SKM-1 (cell line): ENCODE measurements at regions not wholly inside any gene's neighbourhood (a gene's known extent, or its start where the extent isn't known, plus 50 kb on each side); places are given as distances from the start of the nearest gene placed in this dataset.

Experiments
- DNase-seq: peaks from one replicate; lab custom pipeline; 2025; ENCODE audit not compliant: unreplicated experiment; lab: John Stamatoyannopoulos, UW

DNA sequence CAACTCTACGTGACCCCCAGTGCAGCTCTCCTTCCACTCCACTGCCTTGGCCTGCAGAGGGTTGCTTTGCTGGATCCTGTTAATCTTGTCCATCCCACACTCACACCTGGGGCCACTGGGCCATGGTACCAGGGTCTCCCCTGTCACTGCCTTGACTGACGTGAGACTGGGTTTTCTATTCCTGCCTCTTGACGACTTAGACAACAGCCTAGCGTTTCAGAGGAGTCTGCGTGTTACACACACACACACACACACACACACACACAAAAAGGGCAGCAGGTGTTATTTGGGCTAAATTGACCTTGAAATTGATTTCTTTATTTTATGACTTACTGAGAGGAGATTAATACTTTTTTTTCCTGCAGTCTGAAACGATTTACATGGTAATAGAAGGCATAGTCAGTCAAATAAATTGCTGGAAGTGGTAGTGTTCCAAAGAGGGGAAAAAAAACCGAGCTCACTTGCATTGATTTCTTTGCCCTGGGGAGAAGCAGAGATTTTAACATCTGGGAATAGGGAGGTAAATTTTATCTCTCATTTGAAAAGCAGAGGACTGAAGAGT, 492.3 kb upstream of the EEF2KMT start:
- DNase-seq: no peak

DNA sequence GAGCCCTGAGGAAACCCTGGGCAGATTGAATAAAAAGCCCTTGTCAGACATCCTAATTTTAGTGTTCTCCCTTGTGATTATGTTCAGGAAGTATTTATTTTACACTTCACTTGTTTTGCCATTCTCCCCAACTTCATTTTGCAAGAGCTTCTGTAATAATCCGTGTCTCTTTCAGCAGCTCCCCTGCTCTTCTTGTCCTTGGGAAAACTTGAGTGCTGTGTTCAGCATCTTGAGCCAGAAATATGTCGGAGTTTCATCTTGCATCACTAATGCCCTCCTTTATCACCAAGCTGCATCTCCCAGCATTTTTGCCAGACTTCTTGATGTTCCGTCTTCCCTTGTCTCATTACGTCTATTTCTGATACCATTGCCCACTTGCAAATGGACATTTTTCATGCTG, 486.5 kb upstream of the EEF2KMT start:
- DNase-seq: no peak

DNA sequence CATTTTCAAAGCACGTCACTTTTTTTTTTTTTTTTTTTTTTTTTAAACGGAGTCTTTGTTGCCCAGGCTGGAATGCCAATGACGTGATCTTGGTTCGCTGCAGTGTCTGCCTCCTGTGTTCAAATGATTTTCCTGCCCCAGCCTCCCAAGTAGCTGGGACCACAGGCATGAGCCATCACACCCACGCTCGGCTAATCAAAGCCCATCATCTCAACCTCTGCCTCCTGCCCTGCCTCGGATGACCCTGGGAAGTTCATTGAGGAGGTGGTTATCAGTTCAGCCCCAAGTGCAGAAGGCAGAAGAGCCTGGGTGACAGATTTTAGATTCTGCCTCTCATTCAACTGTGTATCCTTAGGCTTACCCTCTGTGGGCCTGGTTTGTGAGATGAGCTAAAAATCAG, 484.9 kb upstream of the EEF2KMT start:
- DNase-seq: no peak

DNA sequence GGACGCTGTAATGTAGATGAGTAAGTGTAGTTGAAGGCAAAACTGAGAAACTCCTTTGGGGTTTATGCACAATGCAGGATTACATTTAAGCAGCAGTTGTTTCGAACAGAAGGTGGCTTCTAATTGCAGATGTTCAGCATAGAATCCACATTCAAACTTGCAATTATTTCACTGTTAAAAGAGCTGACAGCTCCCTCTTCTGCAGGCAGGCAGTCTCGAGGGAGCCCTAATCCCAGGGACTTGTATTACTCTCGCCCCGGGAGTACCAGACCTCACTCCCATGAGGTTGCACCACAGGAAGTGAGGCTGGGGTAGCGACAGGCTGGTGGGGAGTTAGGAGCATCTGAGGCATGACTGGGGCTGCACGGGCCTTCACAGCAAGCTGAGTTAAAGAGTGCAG, 484.3 kb upstream of the EEF2KMT start:
- DNase-seq: no peak

DNA sequence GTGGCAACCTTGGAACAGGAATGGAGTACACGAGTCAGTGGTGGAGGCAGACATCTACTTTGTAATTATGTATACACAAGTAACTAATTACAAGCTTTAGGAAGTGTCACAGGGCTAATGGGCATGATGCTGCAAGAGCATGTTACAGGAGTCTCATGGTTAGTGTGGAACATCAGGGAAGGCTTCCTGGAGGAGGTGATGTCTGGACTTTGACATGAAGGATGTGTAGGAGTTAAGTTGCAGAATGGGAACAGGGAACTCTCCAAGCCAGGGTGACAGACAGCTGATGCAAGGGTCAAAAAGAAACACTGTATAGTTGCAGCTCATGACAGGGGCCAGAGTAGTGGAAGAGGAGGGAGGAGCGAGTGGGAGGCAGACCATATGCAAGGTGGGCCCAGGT, 483.8 kb upstream of the EEF2KMT start:
- no peak for DNase-seq

DNA sequence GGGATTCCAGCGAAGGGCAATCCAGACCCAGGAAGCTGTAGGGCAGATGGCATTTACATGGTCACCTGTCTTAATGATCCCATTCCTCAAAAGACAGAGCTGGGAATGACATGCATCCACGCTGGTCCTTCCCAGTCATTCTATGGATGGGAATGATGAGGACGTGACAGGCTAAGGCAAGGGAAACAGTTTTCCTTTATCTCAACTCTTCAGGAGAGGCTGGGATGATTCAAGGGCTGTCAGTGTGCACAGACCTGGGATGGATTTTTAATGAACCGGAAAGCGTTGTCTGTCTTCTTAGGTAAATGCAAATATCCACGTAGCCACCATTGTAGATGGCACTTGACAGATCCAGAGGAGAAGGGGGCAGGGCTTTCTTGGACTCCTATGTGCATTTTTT, 483.2 kb upstream of the EEF2KMT start:
- DNase-seq: no peak

DNA sequence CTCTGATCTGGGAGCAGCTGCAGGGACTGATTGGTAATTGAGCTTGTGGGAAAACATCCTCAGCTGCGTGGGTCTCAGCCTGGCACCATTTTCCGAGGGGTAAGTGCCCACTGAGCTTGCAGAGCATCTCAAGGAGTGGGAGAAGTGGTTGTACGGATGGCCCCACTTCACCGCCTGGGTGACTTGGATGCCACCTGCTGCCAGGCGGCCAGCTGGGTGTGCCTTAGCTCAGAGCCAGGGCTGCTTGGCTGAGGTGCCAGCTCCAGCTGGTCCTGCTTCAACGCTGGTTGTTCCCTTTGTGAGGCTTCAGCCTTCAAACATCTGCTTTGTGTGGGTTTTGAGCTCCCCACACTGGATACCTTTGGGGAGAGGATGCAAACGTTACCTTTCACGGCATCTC, 482.7 kb upstream of the EEF2KMT start:
- DNase-seq: no peak

DNA sequence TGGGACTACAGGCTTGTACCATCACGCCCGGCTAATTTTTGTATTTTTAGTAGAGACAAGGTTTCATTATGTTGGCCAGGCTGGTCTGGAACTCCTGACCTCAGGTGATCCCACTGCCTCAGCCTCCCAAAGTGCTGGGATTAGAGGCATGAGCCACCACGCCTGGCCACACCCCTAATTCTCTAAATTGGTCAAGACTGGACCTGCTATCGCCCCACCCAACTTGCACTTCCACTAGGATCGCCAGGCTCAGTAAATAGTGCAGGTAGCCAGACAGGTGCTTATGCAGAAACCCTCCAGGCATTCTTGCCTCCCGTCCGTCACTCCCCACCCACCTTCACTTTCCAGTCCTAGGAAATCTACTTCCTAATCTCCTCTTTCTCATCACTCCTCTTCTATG, 481.4 kb upstream of the EEF2KMT start:
- DNase-seq: no peak

DNA sequence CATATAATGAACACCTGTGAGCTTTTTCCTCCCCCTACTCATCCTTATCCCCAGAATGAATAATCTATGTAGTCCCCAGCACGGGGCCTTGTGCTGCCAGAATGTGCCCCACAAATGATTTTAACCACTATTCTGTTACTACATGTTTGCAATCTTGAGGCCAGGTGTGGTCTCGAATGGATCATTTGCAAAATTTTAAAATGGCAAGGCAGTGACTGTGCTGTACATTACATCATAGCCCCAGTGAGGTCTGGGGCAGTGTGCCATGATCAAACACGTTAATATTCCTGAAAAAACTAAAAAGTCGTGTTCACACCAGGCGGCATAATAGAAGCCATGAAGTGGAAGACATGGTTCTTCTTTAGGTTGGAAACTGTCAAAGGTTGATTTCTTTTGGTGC, 479.9 kb upstream of the EEF2KMT start:
- DNase-seq: no peak

DNA sequence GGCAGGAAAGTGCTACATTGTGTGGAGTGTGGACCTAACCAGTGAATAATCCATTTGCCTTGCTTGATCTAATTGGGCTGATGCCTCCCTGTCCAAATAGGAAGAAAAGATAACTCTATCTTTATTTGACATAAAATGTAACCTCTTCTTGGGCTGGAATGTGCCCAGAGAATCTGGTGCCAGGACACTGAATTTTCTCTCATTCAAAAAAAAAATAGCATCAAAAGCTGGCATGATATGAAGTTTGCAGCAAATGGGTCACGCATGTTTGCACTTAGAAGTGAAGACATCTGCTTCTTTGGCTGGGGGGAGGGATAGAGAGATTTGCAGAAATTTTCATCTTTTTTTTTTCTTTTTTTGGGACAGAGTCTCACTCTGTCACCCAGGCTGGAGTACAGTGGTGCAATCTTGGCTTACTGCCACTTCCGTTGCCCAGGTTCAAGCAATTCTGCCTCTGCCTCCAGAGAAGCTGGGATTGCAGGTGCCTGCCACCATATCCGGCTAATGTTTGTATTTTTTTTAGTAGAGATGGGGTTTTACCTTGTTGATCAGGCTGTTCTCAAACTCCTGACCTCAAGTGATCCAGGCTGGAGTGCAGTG, 478.2 kb upstream of the EEF2KMT start:
- no peak for DNase-seq

DNA sequence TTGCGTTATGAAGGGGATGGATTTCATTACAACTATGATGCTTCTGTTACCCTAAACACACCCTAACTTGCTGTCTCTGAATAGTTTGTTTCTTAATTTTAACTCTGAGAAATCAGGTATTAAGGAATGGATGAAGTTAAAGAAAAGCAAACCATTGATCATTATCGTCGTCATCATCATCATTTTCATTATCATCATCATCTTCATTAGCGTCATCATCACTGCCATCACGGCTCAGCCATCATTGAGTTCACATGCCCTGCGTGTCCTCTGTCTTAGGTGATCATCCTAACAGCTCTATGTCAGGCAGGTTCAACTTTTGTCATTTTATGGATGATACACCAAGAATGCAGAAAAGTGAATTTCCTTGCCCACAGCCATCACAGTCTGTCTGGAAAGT, 477.5 kb upstream of the EEF2KMT start:
- no peak for DNase-seq

DNA sequence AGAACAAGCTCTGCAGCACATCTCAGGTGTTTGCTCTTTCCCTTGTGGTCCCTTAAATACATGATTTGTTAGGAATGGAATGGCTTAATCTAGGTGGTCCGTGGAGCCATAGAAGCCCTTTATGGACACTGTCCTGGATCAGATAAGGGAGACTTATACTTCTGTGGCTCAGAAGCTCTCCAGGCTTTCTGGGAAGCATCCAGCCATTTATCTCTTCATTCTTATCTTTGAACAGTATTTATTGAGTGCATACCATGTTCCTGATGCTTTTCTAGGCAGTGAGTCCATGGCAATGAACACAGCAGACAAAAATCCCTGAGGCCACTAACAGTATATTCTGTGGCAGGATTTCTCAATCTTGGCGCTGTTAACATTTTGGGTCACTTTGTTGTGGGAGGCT, 474.5 kb upstream of the EEF2KMT start:
- DNase-seq: no peak

DNA sequence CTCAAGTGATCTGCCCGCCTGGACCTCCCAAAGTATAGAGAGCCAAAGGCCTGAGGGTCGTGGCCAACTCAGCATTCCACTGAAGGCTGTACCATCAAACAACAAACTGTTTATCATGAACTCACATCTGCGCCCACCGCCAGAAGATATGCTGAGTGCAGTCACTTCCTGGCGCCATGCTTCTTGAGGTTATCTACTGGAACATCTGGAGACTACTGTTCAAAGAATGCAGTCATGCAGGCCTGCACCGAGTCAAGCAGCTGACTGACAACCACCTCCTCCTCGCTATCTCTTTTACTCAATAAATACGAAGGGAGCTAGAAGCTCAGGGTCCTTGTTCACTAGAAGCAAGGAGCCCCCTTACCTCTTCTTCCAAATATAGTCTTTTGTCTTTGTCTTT, 473.9 kb upstream of the EEF2KMT start:
- DNase-seq: no peak

DNA sequence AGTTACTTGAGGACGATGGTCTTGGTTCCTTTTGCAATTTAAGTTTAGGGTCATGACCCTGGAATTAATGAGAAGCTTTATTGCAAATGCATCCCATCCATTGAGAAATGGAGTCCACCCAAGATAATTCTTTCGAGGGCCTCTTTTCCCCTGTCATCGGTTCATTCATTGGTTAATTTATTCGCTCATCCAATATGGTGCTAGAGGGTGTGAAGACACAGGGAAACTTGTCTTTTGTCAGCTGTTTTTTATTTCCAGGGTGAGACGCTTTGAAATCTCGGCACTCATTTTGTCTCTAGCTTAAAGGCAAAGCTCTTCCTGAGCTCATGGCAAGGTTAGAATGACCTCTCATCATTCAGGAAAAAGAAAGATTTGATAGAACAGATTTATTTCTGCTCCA, 464.2 kb upstream of the EEF2KMT start:
- DNase-seq: no peak

DNA sequence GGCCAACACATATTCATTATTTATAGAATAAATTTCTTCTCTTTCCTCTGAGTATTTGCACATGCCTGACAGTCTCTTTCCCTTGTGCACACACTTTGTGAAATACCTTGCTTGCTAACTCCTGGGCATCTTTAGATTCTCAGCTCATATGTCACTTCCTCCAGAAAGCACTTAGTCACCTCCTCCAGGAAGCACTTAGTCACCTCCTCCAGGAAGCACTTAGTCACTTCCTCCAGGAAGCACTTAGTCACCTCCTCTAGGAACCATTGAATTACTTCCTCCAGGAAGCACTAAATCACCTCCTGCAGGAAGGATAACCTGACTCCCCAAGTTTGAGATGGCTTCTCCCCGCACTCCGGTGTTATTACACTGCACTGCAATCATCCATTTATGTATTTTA, 462.5 kb upstream of the EEF2KMT start:
- no peak for DNase-seq

DNA sequence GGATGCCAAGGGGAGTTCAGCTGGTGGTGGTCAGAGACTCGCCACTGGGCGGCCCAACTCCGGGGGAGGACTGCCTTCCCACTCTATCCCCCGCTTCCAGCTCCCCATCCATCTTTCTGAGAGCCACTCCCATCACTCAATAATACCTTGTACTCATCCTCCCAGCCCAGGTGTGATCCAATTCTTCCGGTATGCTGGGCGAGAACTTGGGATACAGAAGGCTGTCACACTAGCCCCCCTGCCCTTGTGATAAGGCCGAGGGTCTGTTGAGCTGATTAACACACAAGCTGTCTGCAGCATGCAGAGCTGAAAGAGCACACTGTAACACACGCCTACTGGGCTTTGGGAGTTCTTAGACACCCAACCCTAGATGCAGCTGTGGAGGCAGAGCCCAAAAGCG, 460.4 kb upstream of the EEF2KMT start:
- no peak for DNase-seq

DNA sequence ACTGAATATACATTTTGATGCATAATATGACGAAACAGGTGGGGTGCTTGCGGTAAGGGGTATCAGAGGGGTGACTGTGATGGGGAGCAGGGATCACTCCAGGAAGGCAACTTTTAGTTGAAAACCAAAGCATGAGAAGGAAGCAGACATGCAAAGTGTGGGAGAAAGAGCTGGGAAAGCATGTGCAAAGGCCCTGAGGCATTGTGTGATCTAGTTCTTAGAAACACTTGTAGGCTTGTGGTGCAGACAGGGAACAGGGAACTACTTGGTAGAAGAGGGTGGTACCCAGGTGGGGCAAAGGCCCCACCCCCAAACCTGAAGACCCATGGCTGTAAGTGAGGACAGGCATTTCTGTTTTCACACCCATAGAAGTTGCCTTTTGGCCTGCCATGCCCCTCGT, 459.9 kb upstream of the EEF2KMT start:
- DNase-seq: no peak

DNA sequence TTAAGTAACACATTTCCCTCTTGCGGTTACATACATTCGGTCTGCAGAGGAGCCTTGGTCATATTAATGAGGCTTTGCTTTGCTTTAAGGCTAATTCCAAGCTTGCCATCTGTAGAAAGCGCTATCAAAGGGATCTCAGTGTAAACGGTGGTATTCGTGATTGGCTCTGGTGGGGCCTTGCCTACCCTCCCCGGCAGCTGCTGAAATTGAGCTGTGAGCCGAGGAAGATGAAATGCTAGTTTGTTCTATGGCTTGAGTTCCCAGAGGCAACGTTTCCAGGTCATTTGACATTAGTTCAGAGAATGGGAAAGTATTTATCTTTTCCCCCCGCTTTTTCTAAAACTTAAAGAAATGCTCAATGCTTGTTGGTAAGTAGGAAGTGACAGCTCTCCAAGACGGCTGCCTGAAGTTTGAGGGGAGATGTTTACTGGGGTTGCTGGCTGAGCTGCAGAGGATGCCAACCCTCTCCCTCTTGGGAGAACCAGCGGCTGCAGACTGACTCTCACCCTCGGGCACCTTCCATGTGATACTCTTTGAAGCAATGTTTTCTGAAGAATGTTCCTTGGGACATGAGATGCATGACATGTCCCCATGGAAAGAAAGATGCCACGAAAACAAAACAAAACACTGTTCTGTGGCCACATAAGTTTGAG, 458.7 kb upstream of the EEF2KMT start:
- no peak for DNase-seq

DNA sequence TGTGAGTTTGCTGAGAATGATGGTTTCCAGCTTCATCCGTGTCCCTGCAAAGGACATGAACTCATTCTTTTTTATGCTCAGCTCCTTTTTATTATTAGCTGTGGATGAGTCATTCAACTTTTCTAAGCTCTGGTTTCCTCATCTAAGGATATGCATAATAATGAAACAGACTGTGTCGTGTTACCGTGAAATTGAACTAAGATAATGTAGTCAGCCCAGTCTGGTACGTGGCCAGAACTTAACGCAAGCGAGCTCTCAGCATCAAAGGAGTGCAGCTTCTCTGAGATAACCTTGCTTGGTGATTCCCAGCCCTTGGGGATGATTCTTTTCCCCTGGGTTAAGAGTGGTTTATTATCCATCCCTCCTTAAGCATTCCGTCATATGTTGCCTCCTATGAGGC, 454.3 kb upstream of the EEF2KMT start:
- DNase-seq: no peak

DNA sequence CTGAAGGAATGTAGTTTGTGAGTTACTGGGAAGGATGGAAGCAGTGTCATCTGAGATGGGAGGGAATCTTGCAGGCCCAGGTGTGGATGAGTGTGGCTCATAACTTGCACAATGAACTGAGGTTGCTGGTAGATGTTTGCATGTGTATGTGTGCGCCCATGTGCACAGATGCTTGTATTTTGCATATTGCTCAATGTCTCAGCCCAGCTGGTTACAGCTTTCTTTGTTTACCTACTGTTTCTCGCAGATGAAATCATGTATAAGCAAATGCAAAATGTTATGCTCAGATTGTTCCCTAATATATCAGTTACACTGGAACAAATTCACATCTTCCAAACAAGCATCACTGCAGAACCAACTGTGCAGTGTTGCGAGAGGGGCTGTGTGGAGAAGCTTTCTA, 452.2 kb upstream of the EEF2KMT start:
- DNase-seq: no peak

DNA sequence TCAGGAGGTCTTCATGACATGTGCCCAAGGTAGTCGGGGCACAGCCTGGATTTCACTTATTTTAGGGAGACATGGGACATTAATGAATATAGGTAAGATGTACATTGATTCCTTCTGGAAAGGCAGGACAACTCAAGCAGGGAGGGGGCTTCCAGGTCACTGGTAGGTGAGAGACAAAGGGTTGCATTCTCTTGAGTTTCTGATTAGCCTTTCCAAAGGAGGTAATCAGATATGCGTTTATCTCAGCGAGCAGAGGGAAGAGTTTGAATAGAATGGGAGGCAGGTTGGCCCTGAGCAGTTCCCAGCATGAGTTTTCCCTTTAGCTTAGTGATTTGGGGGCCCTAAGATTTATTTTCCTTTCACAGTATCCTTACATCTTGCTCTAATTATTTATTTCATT, 443.8 kb upstream of the EEF2KMT start:
- no peak for DNase-seq

DNA sequence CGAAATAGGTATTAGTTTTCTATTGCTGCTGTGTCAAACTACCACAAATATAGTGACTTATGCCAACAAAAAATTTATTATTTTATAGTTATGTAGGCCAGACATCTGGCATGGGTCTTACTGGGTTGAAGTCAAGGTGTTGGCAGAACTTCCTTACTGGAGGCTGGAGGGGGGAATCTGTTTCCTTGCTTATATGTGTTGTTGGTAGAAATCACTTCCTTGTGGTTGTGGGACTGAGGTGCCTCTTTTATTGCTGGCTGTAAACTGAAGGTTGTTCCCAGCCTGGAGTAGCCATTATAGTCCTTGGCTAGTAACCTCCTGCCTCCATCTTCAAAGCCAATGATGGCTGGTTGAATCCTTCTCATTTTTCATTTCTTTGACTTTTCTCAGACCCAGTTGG, 439.8 kb upstream of the EEF2KMT start:
- no peak for DNase-seq

DNA sequence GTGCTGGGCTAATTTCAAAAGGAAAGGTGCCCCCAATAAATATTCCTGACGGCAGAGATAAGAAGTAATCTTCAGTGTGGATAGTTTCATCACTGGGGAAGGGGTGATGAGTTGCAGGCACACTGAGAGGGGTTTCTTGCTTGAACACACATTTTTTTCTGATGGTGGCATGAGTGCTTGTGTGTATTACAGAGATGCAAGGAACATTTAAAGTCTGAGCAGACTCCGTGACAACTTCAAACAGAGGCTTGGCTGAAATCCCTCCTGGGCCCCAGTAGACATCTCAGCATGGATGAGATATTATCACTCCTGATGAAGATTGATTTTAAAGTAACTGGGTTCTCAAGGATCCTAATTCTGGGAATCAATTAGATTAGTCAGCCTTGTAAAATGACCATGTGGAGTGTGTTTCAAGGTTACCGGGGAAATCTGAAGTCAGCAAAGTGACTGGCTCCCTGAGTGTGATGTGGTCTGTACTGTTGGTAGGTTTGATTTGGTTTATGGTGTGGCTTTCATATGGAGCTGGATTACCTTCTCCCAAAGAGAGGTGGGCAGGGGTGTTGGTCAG, 435.8 kb upstream of the EEF2KMT start:
- DNase-seq: no peak
